ENCODE measurements at regions not wholly inside any gene's neighbourhood (a gene's known extent, or its start where the extent isn't known, plus 50 kb on each side); places are given as distances from the start of the nearest gene placed in this dataset.

- TF ChIP-seq POLR2A (IDR thresholded peaks at IDR 0.05; ENCODE audit: low read length) = no peak
- no peak for TF ChIP-seq GATA1 (IDR thresholded peaks at IDR 0.05; ENCODE audit: low read depth, low read length)
Measured at GRCh38 chr13:73335210-73335609, 276.4 kb downstream of the KLF5 start.
